ENCODE measurements at regions not wholly inside any gene's neighbourhood (a gene's known extent, or its start where the extent isn't known, plus 50 kb on each side); places are given as distances from the start of the nearest gene placed in this dataset.

- TF ChIP-seq CTCF (IDR thresholded peaks at IDR 0.05; ENCODE audit: insufficient read depth, low read depth, low read length), result no peak
- no peak for TF ChIP-seq EZH2 (IDR thresholded peaks at IDR 0.05; ENCODE audit: insufficient read depth, low read length)
These were observed 420.2 kb downstream of the CDC14C start for GRCh38 chr7:49344556-49344955.

All from astrocyte (in vitro differentiated cells and primary cell).